Spleen (tissue), 7 donors: ENCODE measurements at regions not wholly inside any gene's neighbourhood (a gene's known extent, or its start where the extent isn't known, plus 50 kb on each side); places are given as distances from the start of the nearest gene placed in this dataset.

ENCODE experiments used
- POLR2AphosphoS5 ChIP-seq, 3 donors: sonication (generic); formaldehyde crosslinking; IDR thresholded peaks; one replicate each; pipeline ENCODE4 v1.5.1; 2017; ENCODE audit warnings: antibody characterized with exemption in 3 of 3
- TF ChIP-seq, protein P1 (sequence below), 11 experiments: fragments of 200-600 bp in 7 of 11; fragments of 450-650 bp in 4 of 11; sonication (generic) in 4 of 11; IDR thresholded peaks in 8 of 11; conservative IDR thresholded peaks in 3 of 11; 1 replicate in 7 of 11; 2 replicates in 4 of 11; pipeline versions ENCODE4 v1.4.0 to v1.8.0; 2016 to 2021; ENCODE audit warnings: antibody characterized with exemption in 11 of 11, inconsistent platforms in 4 of 11, mild to moderate bottlenecking in 1 of 11
- donor health status: DM: no; HTN: no; CAD: no; lungs with moderate emphysema.
- donor health status: DM: no; HTN: no; CAD: no.
- donor health status: DM: no; HTN: no; CAD: no.

DNA sequence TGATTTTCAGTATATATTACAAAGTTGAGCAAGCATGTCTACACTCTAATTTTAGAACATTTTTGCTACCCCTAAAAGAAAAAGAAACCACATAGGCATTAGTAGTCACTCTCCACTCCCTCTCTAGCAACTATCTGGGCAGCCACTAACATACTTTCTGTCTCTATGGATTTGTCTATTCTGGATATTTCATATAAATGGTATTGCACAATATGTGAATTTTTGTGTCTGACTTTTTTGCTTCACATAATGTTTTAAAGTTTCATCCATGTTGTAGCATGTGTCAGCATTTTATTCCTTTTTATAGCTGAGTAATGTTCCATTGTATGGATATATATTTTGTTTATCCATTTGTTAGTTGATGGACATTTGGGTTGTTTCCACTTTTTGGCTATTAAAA, 232.5 kb upstream of the CTAGE1 start:
- TF ChIP-seq, protein P1, sequence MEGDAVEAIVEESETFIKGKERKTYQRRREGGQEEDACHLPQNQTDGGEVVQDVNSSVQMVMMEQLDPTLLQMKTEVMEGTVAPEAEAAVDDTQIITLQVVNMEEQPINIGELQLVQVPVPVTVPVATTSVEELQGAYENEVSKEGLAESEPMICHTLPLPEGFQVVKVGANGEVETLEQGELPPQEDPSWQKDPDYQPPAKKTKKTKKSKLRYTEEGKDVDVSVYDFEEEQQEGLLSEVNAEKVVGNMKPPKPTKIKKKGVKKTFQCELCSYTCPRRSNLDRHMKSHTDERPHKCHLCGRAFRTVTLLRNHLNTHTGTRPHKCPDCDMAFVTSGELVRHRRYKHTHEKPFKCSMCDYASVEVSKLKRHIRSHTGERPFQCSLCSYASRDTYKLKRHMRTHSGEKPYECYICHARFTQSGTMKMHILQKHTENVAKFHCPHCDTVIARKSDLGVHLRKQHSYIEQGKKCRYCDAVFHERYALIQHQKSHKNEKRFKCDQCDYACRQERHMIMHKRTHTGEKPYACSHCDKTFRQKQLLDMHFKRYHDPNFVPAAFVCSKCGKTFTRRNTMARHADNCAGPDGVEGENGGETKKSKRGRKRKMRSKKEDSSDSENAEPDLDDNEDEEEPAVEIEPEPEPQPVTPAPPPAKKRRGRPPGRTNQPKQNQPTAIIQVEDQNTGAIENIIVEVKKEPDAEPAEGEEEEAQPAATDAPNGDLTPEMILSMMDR (IDR thresholded peaks at IDR 0.05 in 8 of 11, conservative IDR thresholded peaks at IDR 0.05 in 3 of 11): no peak
- TF ChIP-seq POLR2AphosphoS5 (IDR thresholded peaks at IDR 0.05): no peak
